Urinary bladder (tissue), 3 donors: ENCODE measurements at regions not wholly inside any gene's neighbourhood (a gene's known extent, or its start where the extent isn't known, plus 50 kb on each side); places are given as distances from the start of the nearest gene placed in this dataset.

ENCODE experiments used
- DNase-seq: peaks from one replicate; pipeline ENCODE4 v3.0.0-alpha.2; 2015; ENCODE audit errors: extremely low spot score
- H3K27ac ChIP-seq: one replicate; pipeline ENCODE4 v1.5.1; 2013; ENCODE audit warnings: low read depth, mild to moderate bottlenecking, moderate library complexity
- H3K36me3 ChIP-seq: one replicate; pipeline ENCODE4 v1.6.1; 2013; ENCODE audit warnings: mild to moderate bottlenecking, moderate library complexity; ENCODE audit not compliant: insufficient read depth
- H3K4me1 ChIP-seq: one replicate; pipeline ENCODE4 v1.6.1; 2013; ENCODE audit warnings: mild to moderate bottlenecking, moderate library complexity; ENCODE audit not compliant: insufficient read depth
- H3K4me3 ChIP-seq: one replicate; pipeline ENCODE4 v1.5.1; 2013; ENCODE audit warnings: low read depth, low read length
- WGBS: extraction: QIAGEN DNeasy Blood & Tissue Kit; methylation state at CpG from one replicate; pipeline ENCODE4 v1.1.7; 2013; 5-methylcytosine and 5-hydroxymethylcytosine counted together
- donor health status: healthy with polysubstance abuse.
- donor health status: healthy.

DNA sequence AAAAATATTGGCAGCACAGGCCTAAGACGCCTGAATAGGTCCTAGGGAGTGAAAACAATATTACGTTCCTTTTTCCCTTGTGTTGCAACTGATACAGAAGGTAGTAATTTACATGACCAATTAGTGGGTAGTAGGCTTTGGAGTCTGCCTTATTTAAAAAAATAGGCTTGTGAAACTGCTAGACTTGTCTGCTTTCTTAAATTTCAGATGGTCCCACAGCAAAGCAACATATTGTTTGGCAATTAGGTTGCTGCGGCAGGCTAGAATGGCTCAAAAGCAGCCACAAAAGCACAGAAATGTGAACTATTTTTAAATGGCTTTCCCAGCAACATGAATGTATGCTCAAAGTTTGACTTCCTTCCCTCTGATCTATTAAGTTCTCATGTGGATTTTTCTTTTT, 211.9 kb downstream of the TTC8 start:
- no peak for DNase-seq
- H3K4me3 ChIP-seq, result no peak overlapping the region
- H3K36me3 ChIP-seq, result no peaks in the 10 kb centered on the region
- H3K4me1 ChIP-seq, result no peaks in the 10 kb centered on the region
- WGBS, result 95% methylated on average over 3 of the region's 3 CpGs
- H3K27ac ChIP-seq, result no peak overlapping the region

DNA sequence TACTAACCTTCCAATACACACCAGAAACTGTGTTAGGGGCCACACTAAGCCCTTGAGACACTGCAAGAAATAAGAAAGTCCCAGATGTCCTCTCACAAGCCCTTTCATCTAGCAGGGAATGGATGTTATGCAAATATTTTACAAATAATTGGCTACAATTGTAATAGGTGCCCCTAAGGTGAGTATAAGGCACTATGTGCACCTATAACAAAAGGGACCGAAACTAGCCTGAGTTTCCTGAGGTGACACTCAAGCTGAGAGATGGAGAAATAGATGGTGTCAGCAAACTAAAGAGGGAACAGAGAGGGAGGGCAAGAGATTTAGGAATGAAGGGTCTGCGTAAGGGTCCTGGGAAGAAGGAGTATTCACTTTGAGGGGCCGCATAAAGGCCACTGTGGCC, 212.6 kb downstream of the TTC8 start:
- no peak overlapping the region for H3K4me3 ChIP-seq
- no peak for DNase-seq
- H3K4me1 ChIP-seq, result no peaks in the 10 kb centered on the region
- no peak overlapping the region for H3K27ac ChIP-seq
- H3K36me3 ChIP-seq, result no peaks in the 10 kb centered on the region
- WGBS, result 99% methylated on average over 3 of the region's 3 CpGs

DNA sequence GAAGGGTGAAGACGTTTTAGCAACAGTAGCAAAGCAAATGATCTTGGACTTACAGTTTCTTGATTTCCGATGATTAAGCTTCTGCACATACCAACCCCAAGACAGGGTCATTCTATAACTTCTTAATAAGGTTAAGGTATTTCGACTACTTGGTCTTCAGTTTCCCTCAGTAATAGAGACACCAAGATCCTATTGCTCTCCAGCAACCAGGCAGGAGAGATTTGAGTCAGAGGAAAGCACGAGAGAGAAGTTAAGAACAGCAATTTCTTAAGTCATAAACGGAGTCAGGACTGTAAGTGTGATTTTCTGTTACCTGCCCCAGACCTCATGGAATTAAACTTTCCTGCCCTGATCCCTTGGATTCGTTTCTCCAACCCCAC, 215.6 kb downstream of the TTC8 start:
- no peaks in the 10 kb centered on the region for H3K36me3 ChIP-seq
- DNase-seq, result no peak
- no peaks in the 10 kb centered on the region for H3K4me1 ChIP-seq
- H3K27ac ChIP-seq, result no peak overlapping the region
- H3K4me3 ChIP-seq, result no peak overlapping the region
- WGBS, result 37% methylated on average over 6 of the region's 6 CpGs

DNA sequence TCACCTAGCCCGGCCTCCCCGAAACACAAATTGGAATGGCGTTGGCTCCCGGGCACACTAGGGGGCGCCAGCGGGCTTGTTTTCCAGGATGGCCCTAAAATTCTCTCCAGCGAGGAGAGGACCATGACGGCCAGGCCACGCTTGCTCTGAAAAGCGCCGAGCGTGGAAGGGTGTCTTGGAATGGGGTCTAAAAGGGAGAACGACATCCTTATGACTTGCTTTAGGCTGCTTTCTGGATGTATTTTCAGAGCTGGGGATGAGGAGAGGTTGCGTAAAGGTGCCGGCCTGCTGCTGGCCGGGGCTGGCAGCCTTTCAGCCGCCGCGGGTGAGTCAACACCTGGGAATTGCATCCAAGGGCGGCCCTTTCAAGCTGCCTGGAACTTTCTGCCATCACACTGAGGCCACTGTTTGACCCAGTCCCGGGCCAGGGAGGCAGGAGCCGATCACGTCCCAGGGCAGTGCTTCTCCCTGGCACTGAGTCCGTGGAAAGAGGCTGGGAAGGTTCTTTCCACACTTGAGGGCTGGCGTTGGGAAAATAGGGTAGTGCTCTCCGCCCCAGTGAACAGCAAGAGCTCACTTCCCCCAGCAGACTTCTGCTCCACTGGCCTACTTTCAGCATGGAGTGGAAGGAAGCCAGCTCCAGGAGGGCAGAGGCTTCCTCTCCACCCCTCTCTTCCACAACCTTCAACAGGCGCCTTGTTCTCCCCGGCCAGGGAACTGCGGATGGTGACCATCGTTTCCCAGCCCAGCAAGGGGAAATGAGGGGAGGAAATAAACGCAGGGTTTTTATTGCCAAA, 216.2 kb downstream of the TTC8 start:
- peak overlapping the region; percentile 76 for H3K27ac ChIP-seq
- H3K4me3 ChIP-seq, result peak overlapping the region; percentile 14
- 2% methylated on average over 31 of the region's 31 CpGs for WGBS
- no peaks in the 10 kb centered on the region for H3K36me3 ChIP-seq
- H3K4me1 ChIP-seq, result no peaks in the 10 kb centered on the region
- DNase-seq, result peak; percentile 79

DNA sequence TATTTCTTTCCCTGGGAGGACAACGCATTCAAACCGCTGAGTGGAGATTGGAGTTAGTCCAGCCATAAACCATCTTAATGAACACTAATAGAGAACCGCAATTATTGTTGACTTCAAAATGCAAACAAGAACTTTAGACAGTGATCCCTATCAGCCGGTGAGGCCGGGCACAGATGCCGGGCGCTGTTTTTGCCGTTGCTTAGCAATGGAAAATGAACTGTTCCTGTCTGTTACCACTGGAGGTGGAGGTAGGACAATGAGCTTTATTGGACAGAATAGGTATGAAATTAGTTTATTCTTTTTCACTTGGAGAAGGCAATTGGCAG, 216.8 kb downstream of the TTC8 start:
- WGBS, result 12% methylated on average over 8 of the region's 8 CpGs
- H3K4me1 ChIP-seq, result no peaks in the 10 kb centered on the region
- H3K4me3 ChIP-seq, result peak overlapping the region; percentile 14
- DNase-seq, result peak; percentile 77
- no peaks in the 10 kb centered on the region for H3K36me3 ChIP-seq
- H3K27ac ChIP-seq, result peak overlapping the region; percentile 76

DNA sequence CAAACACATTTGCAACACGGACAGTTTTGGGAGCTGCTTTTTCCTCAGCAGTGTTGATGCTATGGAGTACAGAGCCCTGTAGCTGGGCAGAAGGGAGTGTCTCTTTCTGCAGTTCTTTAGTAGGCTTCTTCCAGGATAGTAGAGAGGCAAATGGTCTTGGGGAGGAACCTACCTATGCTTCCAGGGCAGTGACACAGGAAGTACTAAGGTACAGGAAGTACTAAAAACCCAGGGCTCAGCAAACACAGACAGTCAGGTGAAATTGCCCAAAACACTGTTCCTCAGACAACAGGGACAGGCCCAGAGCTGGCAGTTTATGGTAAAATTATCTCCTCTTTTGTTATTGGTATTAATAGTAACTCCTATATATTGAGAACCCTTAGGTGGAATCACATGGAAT, 217.6 kb downstream of the TTC8 start:
- no peak overlapping the region for H3K4me3 ChIP-seq
- no peaks in the 10 kb centered on the region for H3K36me3 ChIP-seq
- no peak for DNase-seq
- no peaks in the 10 kb centered on the region for H3K4me1 ChIP-seq
- H3K27ac ChIP-seq, result peak overlapping the region; percentile 38
- 94% methylated on average over 1 of the region's 1 CpG for WGBS

DNA sequence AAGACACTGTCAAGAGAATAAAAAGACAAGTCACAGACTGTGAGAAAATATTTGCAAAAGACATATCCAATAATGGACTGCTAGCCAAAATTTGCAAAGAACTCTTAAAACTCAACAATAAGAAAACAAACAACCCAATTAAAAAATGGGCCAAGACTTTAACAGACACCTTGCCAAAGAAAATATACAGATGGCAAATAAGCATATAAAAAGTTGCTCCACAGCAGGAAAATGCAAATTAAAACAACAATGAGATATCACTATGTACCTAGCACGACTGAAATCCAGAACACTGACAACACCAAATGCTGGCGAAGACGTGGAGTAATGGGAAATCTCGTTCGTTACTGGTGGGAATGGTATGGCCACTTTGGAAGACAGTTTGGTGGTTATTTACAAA, 228.9 kb downstream of the TTC8 start:
- H3K4me1 ChIP-seq, result no peaks in the 10 kb centered on the region
- H3K4me3 ChIP-seq, result no peak overlapping the region
- 87% methylated on average over 5 of the region's 5 CpGs for WGBS
- no peak overlapping the region for H3K27ac ChIP-seq
- DNase-seq, result no peak
- no peaks in the 10 kb centered on the region for H3K36me3 ChIP-seq

DNA sequence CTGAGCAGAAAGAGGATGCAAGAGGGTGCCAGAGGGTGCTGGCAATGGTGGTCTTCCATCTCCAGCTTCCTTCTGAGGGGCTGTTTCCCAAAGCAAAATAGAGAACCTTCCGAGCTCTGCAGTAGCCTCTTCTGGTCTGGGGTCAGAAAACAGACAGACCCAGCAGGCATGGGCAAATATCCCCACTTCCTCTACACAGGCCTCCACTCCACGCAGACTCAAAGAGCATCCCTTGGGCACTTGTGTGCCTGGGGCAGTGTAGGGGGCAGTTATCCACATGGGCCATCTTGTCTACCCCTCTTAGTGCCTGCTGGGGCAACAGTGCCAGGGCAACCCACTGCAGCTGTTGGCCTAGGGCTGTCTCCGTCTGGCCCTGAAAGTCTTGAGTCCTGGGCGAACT, 231.9 kb downstream of the TTC8 start:
- Histone ChIP-seq H3K27ac (no peak overlapping the region), H3K36me3 (no peaks in the 10 kb centered on the region), H3K4me3 (no peak overlapping the region), H3K4me1 (no peaks in the 10 kb centered on the region)
- WGBS, result 89% methylated on average over 4 of the region's 4 CpGs
- DNase-seq, result no peak

DNA sequence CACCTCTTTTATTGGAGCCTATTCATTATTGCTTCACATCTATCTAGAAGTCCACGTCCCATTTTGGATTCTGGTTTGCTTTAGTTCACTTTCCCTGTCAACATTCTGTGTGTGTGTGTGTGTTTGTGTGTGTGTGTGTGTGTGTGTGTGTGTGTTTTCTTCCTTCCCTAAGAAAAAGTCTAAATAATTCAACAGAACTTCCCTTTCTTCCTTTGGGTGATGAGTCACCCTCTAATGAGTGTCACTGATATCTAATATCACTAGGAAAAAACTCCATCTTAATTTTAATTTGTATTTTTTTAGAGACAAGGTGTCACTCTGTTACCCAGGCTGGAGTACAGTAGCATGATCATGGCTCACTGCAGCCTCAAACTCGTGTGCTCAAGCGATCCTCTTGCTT, 234.2 kb downstream of the TTC8 start:
- 90% methylated on average over 3 of the region's 3 CpGs for WGBS
- no peak for DNase-seq
- Histone ChIP-seq H3K4me3 (no peak overlapping the region), H3K4me1 (no peaks in the 10 kb centered on the region), H3K36me3 (no peaks in the 10 kb centered on the region), H3K27ac (no peak overlapping the region)

DNA sequence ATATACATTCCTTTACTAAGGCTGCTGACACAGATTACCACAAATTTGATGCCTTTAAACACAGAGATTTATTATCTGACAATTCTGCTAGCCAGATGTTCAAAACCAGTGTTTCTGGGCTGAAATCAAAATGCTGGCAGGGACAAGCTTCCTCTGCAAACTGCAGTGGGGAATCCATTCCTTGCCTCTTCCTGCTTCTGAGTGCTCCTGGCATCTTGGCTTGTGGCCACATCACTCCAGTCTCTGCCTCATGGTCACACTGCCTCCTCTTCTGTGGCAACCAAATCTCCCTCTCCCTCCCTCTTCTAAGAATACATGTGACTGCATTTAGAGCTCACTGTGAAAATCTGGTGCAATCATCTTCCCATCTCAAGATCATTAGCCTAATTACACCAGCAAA, 235.7 kb downstream of the TTC8 start:
- H3K27ac ChIP-seq, result no peak overlapping the region
- no peaks in the 10 kb centered on the region for H3K4me1 ChIP-seq
- no peaks in the 10 kb centered on the region for H3K36me3 ChIP-seq
- DNase-seq, result no peak
- H3K4me3 ChIP-seq, result no peak overlapping the region

DNA sequence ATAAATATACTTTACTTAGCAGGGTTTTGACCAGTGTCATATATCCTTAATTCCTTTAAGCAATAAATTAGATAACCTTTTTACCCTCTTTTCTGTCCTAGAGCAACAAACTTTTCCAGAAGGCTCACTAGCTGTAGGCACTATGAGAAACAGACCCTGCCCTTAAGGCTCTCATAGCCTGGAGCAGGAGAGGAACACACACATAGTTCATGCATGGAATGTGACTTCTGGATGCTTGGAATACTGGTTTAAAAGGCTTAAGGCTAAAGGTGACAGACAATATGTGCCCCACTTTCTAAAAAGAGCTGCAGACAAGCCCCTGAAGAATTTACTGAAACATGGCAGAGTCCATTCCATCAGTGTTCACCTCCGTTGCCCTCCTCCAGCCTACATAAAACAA, 237.2 kb downstream of the TTC8 start:
- Histone ChIP-seq H3K36me3 (no peaks in the 10 kb centered on the region), H3K4me3 (no peak overlapping the region), H3K4me1 (no peaks in the 10 kb centered on the region), H3K27ac (no peak overlapping the region)
- no peak for DNase-seq
- 52% methylated on average over 1 of the region's 1 CpG for WGBS

DNA sequence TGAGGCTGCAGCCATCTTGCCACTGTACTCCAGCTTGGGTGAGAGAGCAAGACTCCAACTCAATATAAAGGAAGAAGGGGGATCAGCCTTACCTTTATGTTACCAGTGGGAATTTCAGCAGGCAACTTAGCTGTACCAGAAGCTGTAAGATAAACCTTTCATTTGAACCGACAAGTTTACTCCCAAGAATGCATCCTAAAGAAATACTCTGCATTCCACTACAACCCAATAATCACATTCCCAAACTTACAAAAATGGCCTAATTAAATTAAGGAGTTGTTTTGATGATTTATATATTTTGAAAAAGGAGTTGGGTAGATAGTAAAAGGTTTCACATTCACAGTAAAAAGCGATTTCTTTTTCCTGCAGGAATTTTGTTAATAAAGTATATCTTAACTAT, 241.4 kb downstream of the TTC8 start:
- H3K4me3 ChIP-seq, result no peak overlapping the region
- no peaks in the 10 kb centered on the region for H3K36me3 ChIP-seq
- 66% methylated on average over 2 of the region's 2 CpGs for WGBS
- no peak for DNase-seq
- no peak overlapping the region for H3K27ac ChIP-seq
- H3K4me1 ChIP-seq, result no peaks in the 10 kb centered on the region

DNA sequence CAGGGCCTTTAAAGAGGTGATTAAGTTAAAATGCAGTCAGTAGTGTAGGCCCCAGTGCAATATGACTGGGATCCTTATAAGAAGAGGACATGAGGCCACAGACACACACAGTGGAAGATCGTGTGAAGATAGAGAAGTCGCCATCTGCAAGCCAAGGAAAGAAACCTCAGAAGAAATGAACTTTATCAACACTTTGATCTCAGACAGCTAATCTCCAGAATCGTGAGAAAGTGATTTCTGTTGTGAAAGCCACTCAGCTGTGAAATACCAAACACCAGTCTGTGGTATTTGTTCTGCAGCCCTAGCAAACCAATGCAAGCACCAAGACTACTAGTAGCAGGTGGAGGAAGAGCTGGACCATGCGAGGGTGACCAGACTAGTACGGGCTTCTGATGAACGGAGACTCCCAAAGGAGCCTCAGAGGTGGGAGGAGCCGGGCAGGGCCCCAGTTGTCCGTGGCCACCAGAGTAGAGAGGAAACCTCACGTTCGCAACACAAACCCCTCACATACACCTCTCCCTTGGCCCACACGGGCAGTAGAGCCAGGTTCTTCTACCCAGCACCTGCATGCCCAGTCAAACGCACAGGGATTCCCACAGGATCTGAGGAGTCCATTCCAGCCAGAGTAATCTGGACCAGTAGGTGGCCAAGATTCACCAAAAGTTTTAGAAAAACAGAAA, 243.0 kb downstream of the TTC8 start:
- DNase-seq, result no peak
- WGBS, result 70% methylated on average over 12 of the region's 12 CpGs
- H3K4me1 ChIP-seq, result no peaks in the 10 kb centered on the region
- H3K27ac ChIP-seq, result no peak overlapping the region
- H3K4me3 ChIP-seq, result no peak overlapping the region
- H3K36me3 ChIP-seq, result no peaks in the 10 kb centered on the region

DNA sequence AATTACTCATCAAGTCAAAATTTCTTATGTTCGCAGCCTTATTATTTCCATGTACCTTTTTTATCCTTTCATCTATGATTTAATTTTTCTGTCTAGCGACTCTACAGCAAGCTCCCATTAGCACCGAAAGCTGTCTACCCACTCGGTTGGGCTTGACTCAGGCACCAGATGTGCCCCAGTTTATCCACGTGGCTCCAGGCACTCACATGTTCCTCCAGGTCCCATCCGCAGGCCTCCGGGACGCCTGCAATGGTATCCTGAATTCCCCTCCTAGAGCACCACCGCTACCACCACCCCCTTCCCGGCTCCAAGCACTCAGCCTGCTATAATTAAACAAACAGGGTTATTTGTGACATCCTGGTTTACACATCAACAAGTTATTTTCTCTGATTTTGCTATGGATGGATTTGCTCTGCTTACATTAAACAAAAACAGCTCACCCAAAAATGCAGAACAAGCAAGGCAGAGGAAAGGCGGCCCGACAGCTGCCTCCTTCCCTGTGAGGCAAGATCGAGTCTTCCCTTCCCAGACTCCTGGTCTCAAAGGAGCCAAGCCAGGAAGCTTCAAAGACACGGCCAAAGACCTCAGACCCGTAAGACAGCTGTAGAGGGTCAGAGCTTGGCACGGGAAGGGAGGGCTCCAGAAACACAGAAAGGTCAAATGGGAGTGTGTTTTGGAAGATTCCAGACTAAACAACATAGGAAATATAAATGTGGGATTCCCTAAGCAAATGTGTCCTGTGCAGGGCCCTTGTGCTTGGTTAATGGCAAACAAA, 253.8 kb downstream of the TTC8 start:
- 62% methylated on average over 16 of the region's 16 CpGs for WGBS
- Histone ChIP-seq H3K4me1 (no peaks in the 10 kb centered on the region), H3K4me3 (no peak overlapping the region), H3K27ac (no peak overlapping the region), H3K36me3 (no peaks in the 10 kb centered on the region)
- DNase-seq, result no peak
